ENCODE measurements at regions not wholly inside any gene's neighbourhood (a gene's known extent, or its start where the extent isn't known, plus 50 kb on each side); places are given as distances from the start of the nearest gene placed in this dataset.

GRCh38 chr20:6999381-6999780 is 231.9 kb downstream of the BMP2 start:
- ATAC-seq (ENCODE audit: low read depth), result no peak
- H3K4me3 Mint-ChIP-seq, result no peak overlapping the region
- intact Hi-C loops (cut with micrococcal nuclease), result no loop called here

GRCh38 chr20:7003598-7003997 is 236.1 kb downstream of the BMP2 start:
- H3K27me3 ChIP-seq (replicated peaks in 1 of 4; ENCODE audit: control extremely low read depth in 1 of 4, control insufficient read depth in 3 of 4, insufficient read depth in 4 of 4, low read length in 3 of 4), result no peaks in the 10 kb centered on the region
- Mint-ChIP-seq H3K4me1 (no peaks in the 10 kb centered on the region), H3K4me3 (no peak overlapping the region), H3K9me3 (ENCODE audit: insufficient read depth) (peaks cover 3% of the 10 kb centered on the region), H3K27ac (no peak overlapping the region), H3K27me3 (no peaks in the 10 kb centered on the region)
- CTCF ChIA-PET, result no interaction called here
- WGBS (ENCODE audit: insufficient coverage), result no CpG with 5 or more reads among the region's 1 CpG
- H3K27ac ChIP-seq (ENCODE audit: low read length in 2 of 2), result no peak overlapping the region
- no peak overlapping the region for H3K9ac ChIP-seq (ENCODE audit: low read length)
- intact Hi-C loops (cut with micrococcal nuclease), result no loop called here
- no peaks in the 10 kb centered on the region for H3K4me1 ChIP-seq (ENCODE audit: control insufficient read depth in 2 of 2, insufficient read depth in 2 of 2, low read length in 2 of 2)
- H2AFZ ChIP-seq (ENCODE audit: insufficient read depth, low read depth, low read length, poor library complexity, severe bottlenecking), result no peak overlapping the region
- no peak overlapping the region for H3K4me3 ChIP-seq (ENCODE audit: control extremely low read depth in 1 of 5, extremely low read depth in 1 of 5, insufficient read depth in 1 of 5, low read depth in 2 of 5, low read length in 4 of 5)
- H3K36me3 ChIP-seq (replicated peaks in 1 of 2; ENCODE audit: control extremely low read depth in 1 of 2, control insufficient read depth in 1 of 2, extremely low read depth in 1 of 2, insufficient read depth in 2 of 2, low read length in 1 of 2), result no peaks in the 10 kb centered on the region
- H3K79me2 ChIP-seq (ENCODE audit: control insufficient read depth, insufficient read depth, low read length), result no peaks in the 10 kb centered on the region
- no peak overlapping the region for H3K4me2 ChIP-seq (replicated peaks; ENCODE audit: low read depth, low read length, poor library complexity, severe bottlenecking)
- DNase-seq, result no peak
- no peaks in the 10 kb centered on the region for H4K20me1 ChIP-seq (ENCODE audit: control insufficient read depth, insufficient read depth, low read length, poor library complexity, severe bottlenecking)
- H3K9me3 ChIP-seq (ENCODE audit: control extremely low read depth in 1 of 3, control insufficient read depth in 2 of 3, insufficient read depth in 1 of 3, low read length in 2 of 3), result peaks cover 0 to 7% (median 0%) of the 10 kb centered on the region in 3 donors
- POLR2A ChIA-PET, result no interaction called here
- TF ChIP-seq EZH2 (IDR thresholded peaks at IDR 0.05; ENCODE audit: borderline replicate concordance, insufficient read depth, low read depth, low read length, poor library complexity, severe bottlenecking) (no peak), CTCF (IDR thresholded peaks at IDR 0.05) (no peak)
- no peak for ATAC-seq (ENCODE audit: low read depth)

More at GRCh38 chr20:6999381-6999780, 231.9 kb downstream of the BMP2 start:
- Histone ChIP-seq H4K20me1 (ENCODE audit: control insufficient read depth, insufficient read depth, low read length, poor library complexity, severe bottlenecking) (no peaks in the 10 kb centered on the region), H3K4me2 (replicated peaks; ENCODE audit: low read depth, low read length, poor library complexity, severe bottlenecking) (no peak overlapping the region), H3K27me3 (replicated peaks in 1 of 4; ENCODE audit: control extremely low read depth in 1 of 4, control insufficient read depth in 3 of 4, insufficient read depth in 4 of 4, low read length in 3 of 4) (no peaks in the 10 kb centered on the region), H3K36me3 (replicated peaks in 1 of 2; ENCODE audit: control extremely low read depth in 1 of 2, control insufficient read depth in 1 of 2, extremely low read depth in 1 of 2, insufficient read depth in 2 of 2, low read length in 1 of 2) (no peaks in the 10 kb centered on the region), H3K79me2 (ENCODE audit: control insufficient read depth, insufficient read depth, low read length) (no peaks in the 10 kb centered on the region), H3K4me3 (ENCODE audit: control extremely low read depth in 1 of 5, extremely low read depth in 1 of 5, insufficient read depth in 1 of 5, low read depth in 2 of 5, low read length in 4 of 5) (no peak overlapping the region), H3K4me1 (ENCODE audit: control insufficient read depth in 2 of 2, insufficient read depth in 2 of 2, low read length in 2 of 2) (no peaks in the 10 kb centered on the region), H2AFZ (ENCODE audit: insufficient read depth, low read depth, low read length, poor library complexity, severe bottlenecking) (no peak overlapping the region), H3K9ac (ENCODE audit: low read length) (no peak overlapping the region), H3K9me3 (ENCODE audit: control extremely low read depth in 1 of 3, control insufficient read depth in 2 of 3, insufficient read depth in 1 of 3, low read length in 2 of 3) (peaks cover 0 to 10% (median 0%) of the 10 kb centered on the region in 3 donors), H3K27ac (ENCODE audit: low read length in 2 of 2) (no peak overlapping the region)
- no peak for TF ChIP-seq EZH2 (IDR thresholded peaks at IDR 0.05; ENCODE audit: borderline replicate concordance, insufficient read depth, low read depth, low read length, poor library complexity, severe bottlenecking)
- TF ChIP-seq CTCF (IDR thresholded peaks at IDR 0.05), result no peak
- H3K27me3 Mint-ChIP-seq, result no peaks in the 10 kb centered on the region
- no peak for DNase-seq
- CTCF ChIA-PET, result no interaction called here
- no peaks in the 10 kb centered on the region for H3K9me3 Mint-ChIP-seq (ENCODE audit: insufficient read depth)
- no peak overlapping the region for H3K27ac Mint-ChIP-seq
- no peaks in the 10 kb centered on the region for H3K4me1 Mint-ChIP-seq
- 81% methylated on average over 6 of the region's 6 CpGs for WGBS (ENCODE audit: insufficient coverage)
- POLR2A ChIA-PET, result no interaction called here

Data from B cell (primary cell).